ENCODE measurements at regions not wholly inside any gene's neighbourhood (a gene's known extent, or its start where the extent isn't known, plus 50 kb on each side); places are given as distances from the start of the nearest gene placed in this dataset.

DNA sequence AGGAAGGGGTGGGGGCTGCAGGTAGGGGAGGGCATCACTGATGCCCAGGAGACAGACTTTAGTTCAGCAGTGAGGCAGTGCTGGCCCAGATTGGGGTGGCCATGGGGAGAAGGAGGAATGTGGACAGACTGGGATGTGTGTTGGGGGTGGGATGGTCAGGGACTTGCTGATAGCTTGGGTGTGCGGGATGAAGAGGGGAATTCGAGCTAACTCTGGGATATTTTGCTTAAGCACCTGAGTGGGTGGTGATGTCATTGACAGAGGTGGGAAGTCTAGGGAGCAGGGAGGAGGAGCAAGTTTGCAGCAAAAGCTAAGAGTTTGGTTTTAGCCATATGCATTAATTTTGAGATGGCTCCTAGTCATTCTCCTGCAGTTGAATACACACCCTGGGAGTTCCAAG is 207.5 kb downstream of the RPLP1 start:
- no peak overlapping the region for H3K27ac Mint-ChIP-seq
- WGBS (ENCODE audit: insufficient coverage): 93% methylated on average over 2 of the region's 2 CpGs
- no peak for ATAC-seq

GRCh38 chr15:69660658-69661405 is 208.2 kb downstream of the RPLP1 start:
- H3K36me3 Mint-ChIP-seq: no peaks in the 10 kb centered on the region

More for the DNA sequence above, 207.5 kb downstream of the RPLP1 start:
- Mint-ChIP-seq H3K9me3 (no peaks in the 10 kb centered on the region), H3K27me3 (ENCODE audit: low read depth in 2 of 2) (peaks cover 25 to 33% of the 10 kb centered on the region in 2 donors), H3K4me3 (no peak overlapping the region), H3K36me3 (no peaks in the 10 kb centered on the region), H3K4me1 (peaks cover 2 to 4% of the 10 kb centered on the region in 2 donors)
- TF ChIP-seq, protein P1, sequence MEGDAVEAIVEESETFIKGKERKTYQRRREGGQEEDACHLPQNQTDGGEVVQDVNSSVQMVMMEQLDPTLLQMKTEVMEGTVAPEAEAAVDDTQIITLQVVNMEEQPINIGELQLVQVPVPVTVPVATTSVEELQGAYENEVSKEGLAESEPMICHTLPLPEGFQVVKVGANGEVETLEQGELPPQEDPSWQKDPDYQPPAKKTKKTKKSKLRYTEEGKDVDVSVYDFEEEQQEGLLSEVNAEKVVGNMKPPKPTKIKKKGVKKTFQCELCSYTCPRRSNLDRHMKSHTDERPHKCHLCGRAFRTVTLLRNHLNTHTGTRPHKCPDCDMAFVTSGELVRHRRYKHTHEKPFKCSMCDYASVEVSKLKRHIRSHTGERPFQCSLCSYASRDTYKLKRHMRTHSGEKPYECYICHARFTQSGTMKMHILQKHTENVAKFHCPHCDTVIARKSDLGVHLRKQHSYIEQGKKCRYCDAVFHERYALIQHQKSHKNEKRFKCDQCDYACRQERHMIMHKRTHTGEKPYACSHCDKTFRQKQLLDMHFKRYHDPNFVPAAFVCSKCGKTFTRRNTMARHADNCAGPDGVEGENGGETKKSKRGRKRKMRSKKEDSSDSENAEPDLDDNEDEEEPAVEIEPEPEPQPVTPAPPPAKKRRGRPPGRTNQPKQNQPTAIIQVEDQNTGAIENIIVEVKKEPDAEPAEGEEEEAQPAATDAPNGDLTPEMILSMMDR (IDR thresholded peaks at IDR 0.05): no peak
- Histone ChIP-seq H3K4me3 (ENCODE audit: low read length) (no peak overlapping the region), H3K27ac (ENCODE audit: low read length) (no peak overlapping the region), H3K9me3 (ENCODE audit: control insufficient read depth, insufficient read depth, low read length) (no peaks in the 10 kb centered on the region), H3K36me3 (ENCODE audit: control insufficient read depth, insufficient read depth, low read length) (no peaks in the 10 kb centered on the region), H3K4me1 (ENCODE audit: control insufficient read depth, insufficient read depth, low read length) (peaks cover 14% of the 10 kb centered on the region), H3K27me3 (ENCODE audit: control insufficient read depth, insufficient read depth, low read length) (peaks cover 3% of the 10 kb centered on the region)
- intact Hi-C loops (cut with micrococcal nuclease): no loop called here
- no peak for DNase-seq

GRCh38 chr15:69661446-69661845 is 208.8 kb downstream of the RPLP1 start:
- H3K36me3 Mint-ChIP-seq: no peaks in the 10 kb centered on the region
- H3K27ac ChIP-seq (ENCODE audit: low read length): no peak overlapping the region
- 85% methylated on average over 6 of the region's 6 CpGs for WGBS (ENCODE audit: insufficient coverage)
- intact Hi-C loops (cut with micrococcal nuclease): no loop called here
- no peaks in the 10 kb centered on the region for H3K9me3 ChIP-seq (ENCODE audit: control insufficient read depth, insufficient read depth, low read length)
- TF ChIP-seq, protein P1 (IDR thresholded peaks at IDR 0.05): no peak
- H3K36me3 ChIP-seq (ENCODE audit: control insufficient read depth, insufficient read depth, low read length): no peaks in the 10 kb centered on the region
- H3K4me1 ChIP-seq (ENCODE audit: control insufficient read depth, insufficient read depth, low read length): peaks cover 27% of the 10 kb centered on the region
- no peak overlapping the region for H3K27ac Mint-ChIP-seq
- peaks cover 27 to 45% of the 10 kb centered on the region in 2 donors for H3K27me3 Mint-ChIP-seq (ENCODE audit: low read depth in 2 of 2)
- H3K4me1 Mint-ChIP-seq: peaks cover 15 to 18% of the 10 kb centered on the region in 2 donors
- H3K27me3 ChIP-seq (ENCODE audit: control insufficient read depth, insufficient read depth, low read length): peaks cover 3% of the 10 kb centered on the region
- no peak for ATAC-seq
- no peaks in the 10 kb centered on the region for H3K9me3 Mint-ChIP-seq
- no peak overlapping the region for H3K4me3 ChIP-seq (ENCODE audit: low read length)
- H3K4me3 Mint-ChIP-seq: no peak overlapping the region
- DNase-seq: no peak

More at GRCh38 chr15:69660658-69661405, 208.2 kb downstream of the RPLP1 start:
- Histone ChIP-seq H3K4me1 (ENCODE audit: control insufficient read depth, insufficient read depth, low read length) (peaks cover 21% of the 10 kb centered on the region), H3K27me3 (ENCODE audit: control insufficient read depth, insufficient read depth, low read length) (peaks cover 3% of the 10 kb centered on the region), H3K27ac (ENCODE audit: low read length) (no peak overlapping the region), H3K36me3 (ENCODE audit: control insufficient read depth, insufficient read depth, low read length) (no peaks in the 10 kb centered on the region), H3K9me3 (ENCODE audit: control insufficient read depth, insufficient read depth, low read length) (no peaks in the 10 kb centered on the region), H3K4me3 (ENCODE audit: low read length) (no peak overlapping the region)
- Mint-ChIP-seq H3K9me3 (no peaks in the 10 kb centered on the region), H3K4me1 (peaks cover 9 to 12% of the 10 kb centered on the region in 2 donors), H3K4me3 (no peak overlapping the region), H3K27me3 (ENCODE audit: low read depth in 2 of 2) (peaks cover 22 to 39% of the 10 kb centered on the region in 2 donors), H3K27ac (no peak overlapping the region)
- intact Hi-C loops (cut with micrococcal nuclease): no loop called here
- no peak for ATAC-seq
- WGBS (ENCODE audit: insufficient coverage): 82% methylated on average over 7 of the region's 7 CpGs
- TF ChIP-seq, protein P1 (IDR thresholded peaks at IDR 0.05): no peak
- no peak for DNase-seq
